Tibial nerve (tissue), 4 donors: ENCODE measurements at regions not wholly inside any gene's neighbourhood (a gene's known extent, or its start where the extent isn't known, plus 50 kb on each side); places are given as distances from the start of the nearest gene placed in this dataset.

ENCODE experiments used
- DNase-seq, 2 donors: peaks; one replicate each; pipeline ENCODE4 v3.0.0-alpha.2; 2019; ENCODE audit warnings: low spot score in 2 of 2
- H3K27ac ChIP-seq, 4 donors: fragments of 200-600 bp; sonication (generic) in 3 of 4; one replicate each; pipeline ENCODE4 v1.5.1; 2017 to 2019; ENCODE audit warnings: mild to moderate bottlenecking in 1 of 4
- H3K27me3 ChIP-seq, 2 donors: fragments of 200-600 bp; sonication (generic) in 1 of 2; one replicate each; pipeline versions ENCODE4 v1.5.1 to v1.6.0; 2017 to 2019
- H3K36me3 ChIP-seq, 3 donors: fragments of 200-600 bp; sonication (generic); one replicate each; pipeline ENCODE4 v1.5.1; 2018 to 2019
- H3K4me1 ChIP-seq, 4 donors: fragments of 200-600 bp; sonication (generic) in 3 of 4; one replicate each; pipeline ENCODE4 v1.5.1; 2017 to 2019
- H3K4me3 ChIP-seq, 4 donors: fragments of 200-600 bp; sonication (generic) in 3 of 4; one replicate each; pipeline ENCODE4 v1.5.1; 2017 to 2019; ENCODE audit warnings: mild to moderate bottlenecking in 1 of 4, moderate library complexity in 1 of 4
- H3K9me3 ChIP-seq, 4 donors: fragments of 200-600 bp; sonication (generic) in 3 of 4; one replicate each; pipeline ENCODE4 v1.5.1; 2017 to 2019
- EP300 ChIP-seq, 2 donors: sonication (generic); formaldehyde crosslinking; IDR thresholded peaks; one replicate each; pipeline ENCODE4 v1.6.1; 2017; ENCODE audit warnings: antibody characterized with exemption in 2 of 2, mild to moderate bottlenecking in 1 of 2
- POLR2A ChIP-seq, 2 donors: fragments of 450-650 bp; IDR thresholded peaks; one replicate each; pipeline ENCODE4 v1.6.1; 2017; ENCODE audit warnings: antibody characterized with exemption in 2 of 2, mild to moderate bottlenecking in 2 of 2, moderate library complexity in 2 of 2
- WGBS, 2 donors: methylation state at CpG; one replicate each; pipeline ENCODE4 v1.1.5; 2018; 5-methylcytosine and 5-hydroxymethylcytosine counted together
- TF ChIP-seq, protein P1 (sequence below), 5 experiments: fragments of 200-600 bp in 3 of 5; fragments of 450-650 bp in 2 of 5; sonication (generic) in 3 of 5; IDR thresholded peaks; one replicate each; pipeline ENCODE4 v1.5.1; 2016 to 2019; ENCODE audit warnings: antibody characterized with exemption in 5 of 5, mild to moderate bottlenecking in 3 of 5, moderate library complexity in 2 of 5

DNA sequence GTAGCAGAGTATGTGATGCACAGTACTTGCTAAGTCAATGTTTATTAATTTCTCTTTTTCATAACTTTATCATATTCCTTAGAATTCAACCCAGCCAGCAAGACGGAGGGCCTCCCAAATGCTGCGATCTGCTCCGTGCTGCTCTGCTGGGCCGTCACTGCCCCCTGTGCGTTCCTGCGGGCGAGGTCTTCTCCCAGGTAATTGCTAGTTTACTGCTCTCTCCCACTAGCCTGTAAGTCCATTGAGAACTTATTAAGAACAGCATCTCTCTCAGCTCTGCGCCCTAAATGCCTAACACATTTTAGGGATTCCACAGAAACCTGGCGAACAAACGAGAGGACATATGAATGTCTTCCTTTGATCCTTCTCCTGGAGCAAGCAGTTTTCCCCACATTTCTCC, 153.6 kb upstream of the ARHGAP28 start:
- no peak overlapping the region for H3K4me3 ChIP-seq
- H3K4me1 ChIP-seq = no peaks in the 10 kb centered on the region
- H3K27ac ChIP-seq = no peak overlapping the region
- no peaks in the 10 kb centered on the region for H3K36me3 ChIP-seq
- no peaks in the 10 kb centered on the region for H3K9me3 ChIP-seq
- TF ChIP-seq EP300 (IDR thresholded peaks at IDR 0.05) (no peak), POLR2A (IDR thresholded peaks at IDR 0.05) (no peak)
- TF ChIP-seq, protein P1, sequence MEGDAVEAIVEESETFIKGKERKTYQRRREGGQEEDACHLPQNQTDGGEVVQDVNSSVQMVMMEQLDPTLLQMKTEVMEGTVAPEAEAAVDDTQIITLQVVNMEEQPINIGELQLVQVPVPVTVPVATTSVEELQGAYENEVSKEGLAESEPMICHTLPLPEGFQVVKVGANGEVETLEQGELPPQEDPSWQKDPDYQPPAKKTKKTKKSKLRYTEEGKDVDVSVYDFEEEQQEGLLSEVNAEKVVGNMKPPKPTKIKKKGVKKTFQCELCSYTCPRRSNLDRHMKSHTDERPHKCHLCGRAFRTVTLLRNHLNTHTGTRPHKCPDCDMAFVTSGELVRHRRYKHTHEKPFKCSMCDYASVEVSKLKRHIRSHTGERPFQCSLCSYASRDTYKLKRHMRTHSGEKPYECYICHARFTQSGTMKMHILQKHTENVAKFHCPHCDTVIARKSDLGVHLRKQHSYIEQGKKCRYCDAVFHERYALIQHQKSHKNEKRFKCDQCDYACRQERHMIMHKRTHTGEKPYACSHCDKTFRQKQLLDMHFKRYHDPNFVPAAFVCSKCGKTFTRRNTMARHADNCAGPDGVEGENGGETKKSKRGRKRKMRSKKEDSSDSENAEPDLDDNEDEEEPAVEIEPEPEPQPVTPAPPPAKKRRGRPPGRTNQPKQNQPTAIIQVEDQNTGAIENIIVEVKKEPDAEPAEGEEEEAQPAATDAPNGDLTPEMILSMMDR (IDR thresholded peaks at IDR 0.05) = no peak
- WGBS, 2 donors = 86 to 89% methylated on average over 10 of the region's 10 CpGs
- no peaks in the 10 kb centered on the region for H3K27me3 ChIP-seq
- DNase-seq = no peak

DNA sequence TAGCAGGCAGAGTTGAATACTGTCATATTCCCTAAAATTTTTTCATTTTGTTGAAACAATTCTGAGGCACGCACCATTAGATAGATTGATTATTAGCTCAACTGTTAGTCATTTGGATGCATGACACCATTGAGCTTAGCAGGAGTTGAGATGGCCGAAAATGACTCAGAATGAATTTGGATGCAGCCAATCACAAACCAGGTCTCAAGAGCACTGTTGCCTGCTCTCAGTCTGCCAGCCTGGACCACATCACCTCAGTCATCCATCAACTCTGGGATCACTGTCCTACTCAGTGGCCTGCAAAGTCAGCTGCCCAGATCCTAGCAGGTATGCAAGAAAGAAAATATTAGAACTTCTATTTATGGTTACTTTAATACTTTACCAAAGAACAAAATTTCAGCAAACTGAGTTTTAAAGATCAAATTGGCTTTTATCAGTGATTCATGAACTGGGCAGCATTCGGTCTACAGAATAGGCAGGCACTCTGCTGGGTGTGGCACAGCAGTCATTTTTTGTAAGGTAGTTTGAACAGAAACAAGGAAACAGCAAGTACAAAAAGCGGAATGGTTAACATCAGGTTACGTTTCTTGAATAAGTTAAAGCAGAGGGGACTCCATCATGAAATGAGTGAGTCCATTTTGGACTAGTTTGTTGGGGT, 152.7 kb upstream of the ARHGAP28 start:
- Histone ChIP-seq H3K4me1 (no peaks in the 10 kb centered on the region), H3K27me3 (no peaks in the 10 kb centered on the region), H3K9me3 (no peaks in the 10 kb centered on the region), H3K27ac (no peak overlapping the region), H3K36me3 (no peaks in the 10 kb centered on the region), H3K4me3 (no peak overlapping the region)
- DNase-seq = no peak
- TF ChIP-seq POLR2A (IDR thresholded peaks at IDR 0.05) = no peak
- TF ChIP-seq EP300 (IDR thresholded peaks at IDR 0.05) = no peak
- TF ChIP-seq, protein P1 (IDR thresholded peaks at IDR 0.05) = no peak
- 91 to 98% methylated on average over 5 of the region's 5 CpGs for WGBS, 2 donors

DNA sequence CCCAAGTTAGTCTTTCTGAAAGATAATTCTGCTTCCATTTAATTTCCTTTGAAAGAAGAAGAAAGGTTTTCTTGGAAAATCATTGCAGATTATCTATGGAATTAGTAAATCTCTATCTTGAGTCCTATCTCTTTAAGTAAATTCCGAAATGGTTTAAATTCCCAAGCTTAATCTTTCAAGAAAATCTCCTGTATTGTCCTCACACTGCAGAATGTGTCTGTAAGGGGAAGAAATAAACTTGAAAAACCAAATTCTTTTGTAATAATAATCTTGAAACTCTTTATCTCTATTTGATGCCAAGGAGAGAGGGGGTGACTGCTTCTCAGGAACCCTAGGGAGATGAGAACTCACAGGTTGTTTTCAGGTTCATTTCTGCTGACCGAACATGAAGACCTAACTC, 150.8 kb upstream of the ARHGAP28 start:
- DNase-seq = no peak
- no peaks in the 10 kb centered on the region for H3K36me3 ChIP-seq
- WGBS, 2 donors = 77 to 86% methylated on average over 2 of the region's 2 CpGs
- no peak overlapping the region for H3K4me3 ChIP-seq
- no peaks in the 10 kb centered on the region for H3K4me1 ChIP-seq
- H3K27ac ChIP-seq = no peak overlapping the region
- H3K9me3 ChIP-seq = peaks cover 0 to 12% (median 0%) of the 10 kb centered on the region in 4 donors
- TF ChIP-seq EP300 (IDR thresholded peaks at IDR 0.05) = no peak
- TF ChIP-seq, protein P1 (IDR thresholded peaks at IDR 0.05) = no peak
- TF ChIP-seq POLR2A (IDR thresholded peaks at IDR 0.05) = no peak
- H3K27me3 ChIP-seq = no peaks in the 10 kb centered on the region

DNA sequence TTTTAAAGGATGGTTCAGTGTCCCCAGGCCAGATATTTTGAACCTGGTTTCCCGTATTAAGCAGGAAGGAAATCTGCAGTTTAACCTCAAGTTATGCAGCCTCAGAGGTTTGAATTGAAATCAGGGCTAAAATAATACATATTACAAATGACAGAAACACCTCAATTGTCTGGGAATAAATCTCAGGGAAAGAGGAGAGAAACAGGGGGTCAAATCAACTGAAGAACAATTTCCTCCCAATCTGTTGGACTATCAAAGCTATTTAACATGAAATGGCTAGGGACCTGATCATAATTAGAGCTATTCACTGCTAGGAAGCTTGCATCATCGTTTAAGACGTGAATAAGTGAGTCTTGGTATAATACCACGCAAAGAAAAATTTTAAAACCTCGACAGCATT, 150.0 kb upstream of the ARHGAP28 start:
- Histone ChIP-seq H3K36me3 (no peaks in the 10 kb centered on the region), H3K4me3 (no peak overlapping the region), H3K9me3 (peaks cover 0 to 18% (median 0%) of the 10 kb centered on the region in 4 donors), H3K27me3 (no peaks in the 10 kb centered on the region), H3K27ac (no peak overlapping the region), H3K4me1 (no peaks in the 10 kb centered on the region)
- TF ChIP-seq EP300 (IDR thresholded peaks at IDR 0.05) = no peak
- TF ChIP-seq, protein P1 (IDR thresholded peaks at IDR 0.05) = no peak
- TF ChIP-seq POLR2A (IDR thresholded peaks at IDR 0.05) = no peak
- 54 to 59% methylated on average over 5 of the region's 5 CpGs for WGBS, 2 donors
- no peak for DNase-seq

DNA sequence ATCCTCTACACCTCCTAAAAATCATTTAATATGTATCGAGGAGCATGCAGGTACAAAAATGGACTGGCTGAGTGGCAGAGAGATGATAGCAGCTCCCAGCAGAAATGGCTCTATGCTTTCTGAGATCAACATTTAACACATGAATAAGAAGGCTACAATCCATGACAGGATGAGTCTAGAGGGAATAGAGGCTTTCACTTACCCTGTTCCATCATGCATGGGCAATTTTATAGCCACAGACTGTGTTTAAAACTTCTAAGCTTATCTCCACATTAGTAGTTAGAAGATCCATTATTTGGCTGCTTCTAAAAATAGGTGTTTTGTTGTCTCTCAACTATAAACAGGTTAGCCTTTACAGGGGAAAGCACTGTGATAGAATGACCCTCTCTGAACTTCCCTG, 149.1 kb upstream of the ARHGAP28 start:
- TF ChIP-seq EP300 (IDR thresholded peaks at IDR 0.05) = no peak
- TF ChIP-seq POLR2A (IDR thresholded peaks at IDR 0.05) = no peak
- TF ChIP-seq, protein P1 (IDR thresholded peaks at IDR 0.05) = no peak
- no peak for DNase-seq
- no peak overlapping the region for H3K4me3 ChIP-seq
- no peak overlapping the region for H3K27ac ChIP-seq
- 85 to 92% methylated on average over 1 of the region's 1 CpG for WGBS, 2 donors
- H3K27me3 ChIP-seq = no peaks in the 10 kb centered on the region
- H3K4me1 ChIP-seq = no peaks in the 10 kb centered on the region
- H3K36me3 ChIP-seq = no peaks in the 10 kb centered on the region
- peaks cover 0 to 18% (median 0%) of the 10 kb centered on the region in 4 donors for H3K9me3 ChIP-seq
